ENCODE measurements at regions not wholly inside any gene's neighbourhood (a gene's known extent, or its start where the extent isn't known, plus 50 kb on each side); places are given as distances from the start of the nearest gene placed in this dataset.
"Not testable (repeated sequence)": the region's sequence is repeated elsewhere in the genome, so short reads cannot be mapped to it uniquely, and the experiment has no call there.

DNA sequence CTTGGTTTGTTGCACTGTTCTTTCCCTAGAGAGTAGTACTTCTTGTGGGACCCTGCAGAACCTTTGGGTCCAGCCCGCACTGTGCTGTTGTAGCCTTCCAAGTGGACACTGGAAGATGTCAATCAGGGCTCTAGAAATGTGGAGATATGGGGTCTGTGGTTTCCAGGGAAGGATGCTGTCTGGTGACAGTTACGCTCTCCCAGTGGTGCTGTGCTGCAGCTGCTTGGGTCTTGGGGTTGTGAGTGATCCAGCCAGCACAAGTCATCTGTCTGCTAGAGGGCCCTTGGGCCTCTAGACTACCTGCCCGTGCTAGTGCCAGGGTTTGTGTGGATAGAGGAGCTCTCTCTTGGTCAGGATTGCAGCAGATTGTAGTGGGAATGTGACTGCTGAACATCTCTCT lies 484.5 kb downstream of the DMAC1 start:
- DNase-seq (ENCODE audit: low read depth): no peak
- no peak overlapping the region for H3K4me3 ChIP-seq (ENCODE audit: low read depth, low read length)
- TF ChIP-seq, protein P1, sequence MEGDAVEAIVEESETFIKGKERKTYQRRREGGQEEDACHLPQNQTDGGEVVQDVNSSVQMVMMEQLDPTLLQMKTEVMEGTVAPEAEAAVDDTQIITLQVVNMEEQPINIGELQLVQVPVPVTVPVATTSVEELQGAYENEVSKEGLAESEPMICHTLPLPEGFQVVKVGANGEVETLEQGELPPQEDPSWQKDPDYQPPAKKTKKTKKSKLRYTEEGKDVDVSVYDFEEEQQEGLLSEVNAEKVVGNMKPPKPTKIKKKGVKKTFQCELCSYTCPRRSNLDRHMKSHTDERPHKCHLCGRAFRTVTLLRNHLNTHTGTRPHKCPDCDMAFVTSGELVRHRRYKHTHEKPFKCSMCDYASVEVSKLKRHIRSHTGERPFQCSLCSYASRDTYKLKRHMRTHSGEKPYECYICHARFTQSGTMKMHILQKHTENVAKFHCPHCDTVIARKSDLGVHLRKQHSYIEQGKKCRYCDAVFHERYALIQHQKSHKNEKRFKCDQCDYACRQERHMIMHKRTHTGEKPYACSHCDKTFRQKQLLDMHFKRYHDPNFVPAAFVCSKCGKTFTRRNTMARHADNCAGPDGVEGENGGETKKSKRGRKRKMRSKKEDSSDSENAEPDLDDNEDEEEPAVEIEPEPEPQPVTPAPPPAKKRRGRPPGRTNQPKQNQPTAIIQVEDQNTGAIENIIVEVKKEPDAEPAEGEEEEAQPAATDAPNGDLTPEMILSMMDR (conservative IDR thresholded peaks at IDR 0.05; ENCODE audit: low read depth, low read length): no peak

DNA sequence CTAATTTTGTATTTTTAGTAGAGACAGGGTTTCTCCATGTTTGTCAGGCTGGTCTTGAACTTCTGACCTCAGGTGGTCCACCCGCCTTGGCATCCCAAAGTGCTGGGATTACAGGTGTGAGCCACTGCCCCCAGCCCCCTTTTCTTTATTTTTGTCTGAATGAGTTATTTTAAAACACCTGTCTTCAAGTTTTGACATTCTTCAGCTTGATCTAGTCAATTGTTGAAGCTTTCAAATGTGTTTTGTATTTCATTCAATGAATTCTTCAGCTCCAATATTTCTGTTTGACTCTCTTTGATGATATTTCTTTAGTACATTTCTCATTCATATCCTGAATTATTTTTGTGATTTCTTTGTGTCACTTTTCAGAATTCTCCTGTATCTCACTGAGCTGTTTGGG lies 486.2 kb downstream of the DMAC1 start:
- no peak overlapping the region for H3K4me3 ChIP-seq (ENCODE audit: low read depth, low read length)
- TF ChIP-seq, protein P1 (conservative IDR thresholded peaks at IDR 0.05; ENCODE audit: low read depth, low read length): no peak
- no peak for DNase-seq (ENCODE audit: low read depth)

DNA sequence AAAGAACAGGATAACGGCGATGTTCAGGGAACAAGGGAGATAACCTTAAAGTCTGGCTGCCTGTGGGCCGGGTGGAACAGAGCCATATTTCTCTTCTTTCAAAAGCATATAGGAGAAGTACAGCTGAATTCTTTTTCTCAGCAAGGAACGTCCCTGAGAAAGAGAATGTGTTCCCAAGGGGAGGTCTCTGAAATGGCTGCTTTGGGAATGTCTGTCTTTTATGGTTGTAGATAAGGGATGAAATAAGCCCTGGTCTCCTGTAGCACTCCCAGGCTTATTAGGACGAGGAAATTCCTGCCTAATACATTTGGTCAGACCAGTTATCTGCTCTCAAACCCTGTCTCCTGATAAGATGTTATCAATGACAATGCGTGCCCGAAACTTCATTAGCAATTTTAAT lies 490.5 kb downstream of the DMAC1 start:
- not testable (repeated sequence) for DNase-seq (ENCODE audit: low read depth); H3K4me3 ChIP-seq (ENCODE audit: low read depth, low read length)

DNA sequence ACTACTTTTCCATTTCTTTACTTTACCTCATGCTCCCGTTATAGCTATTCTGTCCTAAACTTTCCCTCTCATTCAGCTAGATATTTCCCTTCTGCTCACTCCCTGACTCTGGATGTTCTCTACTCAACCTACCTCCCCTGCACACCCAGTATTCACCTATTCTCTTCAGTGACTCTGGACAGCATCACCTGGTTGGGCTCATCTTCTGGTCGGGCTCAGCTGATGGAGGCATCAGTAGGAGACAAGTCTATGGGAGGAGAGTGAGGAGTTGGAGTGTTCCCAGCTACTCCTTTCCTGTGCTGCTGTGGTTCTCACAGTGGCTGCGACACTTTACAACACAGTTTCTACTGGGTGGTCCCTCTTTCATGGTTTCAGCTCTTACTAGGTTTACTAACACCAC lies 493.9 kb downstream of the DMAC1 start:
- TF ChIP-seq, protein P1 (conservative IDR thresholded peaks at IDR 0.05; ENCODE audit: low read depth, low read length): no peak

DNA sequence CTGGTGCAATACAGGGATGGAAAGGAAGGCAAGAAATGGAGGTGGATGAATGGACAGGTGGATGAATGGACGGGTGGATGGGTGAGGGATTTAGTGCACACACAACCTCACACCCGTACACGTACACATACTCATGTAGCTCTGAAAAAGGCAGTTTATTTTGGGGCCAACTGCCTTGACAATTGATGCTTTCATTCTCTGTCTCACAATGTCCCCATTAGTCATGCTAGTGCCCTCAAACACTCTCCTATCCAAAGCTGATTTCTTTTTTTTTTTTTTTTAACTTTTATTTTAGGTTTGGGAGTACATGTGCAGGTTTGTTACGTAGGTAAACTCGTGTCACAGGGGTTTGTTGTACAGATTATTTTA lies 495.0 kb downstream of the DMAC1 start:
- H3K4me3 ChIP-seq (ENCODE audit: low read depth, low read length): no peak overlapping the region
- TF ChIP-seq, protein P1 (conservative IDR thresholded peaks at IDR 0.05; ENCODE audit: low read depth, low read length): no peak
- no peak for DNase-seq (ENCODE audit: low read depth)

More for the DNA sequence above, 493.9 kb downstream of the DMAC1 start:
- no peak overlapping the region for H3K4me3 ChIP-seq (ENCODE audit: low read depth, low read length)
- no peak for DNase-seq (ENCODE audit: low read depth)

DNA sequence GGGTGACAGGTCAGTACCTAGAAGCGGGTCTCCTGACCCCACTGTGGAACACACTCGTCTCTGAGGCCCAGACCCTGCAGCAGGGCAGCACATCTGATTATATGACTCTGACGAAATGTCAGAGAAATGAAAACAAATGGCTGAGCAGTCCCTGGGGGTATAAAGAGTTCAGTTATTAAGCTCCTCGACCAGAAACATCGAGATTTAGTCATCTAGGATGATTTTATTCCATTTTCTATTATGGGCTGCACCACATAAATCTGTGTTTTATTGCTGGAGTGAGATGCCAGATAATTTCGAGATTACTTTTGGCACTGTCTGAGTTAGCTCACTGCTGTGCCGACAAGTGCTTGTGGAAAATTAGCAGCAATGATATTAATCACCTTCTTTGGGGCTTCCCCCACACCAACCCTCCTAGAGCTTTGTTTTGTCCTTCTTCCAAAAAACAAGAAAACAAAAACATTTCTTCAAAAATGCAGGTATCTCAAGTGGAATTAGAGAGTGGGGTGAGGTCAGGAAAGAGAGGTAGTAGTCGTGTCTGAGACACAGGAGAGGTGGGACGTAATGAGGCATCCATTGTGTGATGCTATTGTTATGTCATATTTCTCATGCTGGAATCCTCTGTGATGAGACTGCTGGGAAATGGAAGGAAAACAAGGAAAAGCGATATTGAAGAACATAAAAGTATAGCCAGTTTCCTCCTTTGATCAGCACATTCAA lies 495.5 kb downstream of the DMAC1 start:
- DNase-seq (ENCODE audit: low read depth): no peak
- H3K4me3 ChIP-seq (ENCODE audit: low read depth, low read length): no peak overlapping the region
- TF ChIP-seq, protein P1 (conservative IDR thresholded peaks at IDR 0.05; ENCODE audit: low read depth, low read length): no peak

DNA sequence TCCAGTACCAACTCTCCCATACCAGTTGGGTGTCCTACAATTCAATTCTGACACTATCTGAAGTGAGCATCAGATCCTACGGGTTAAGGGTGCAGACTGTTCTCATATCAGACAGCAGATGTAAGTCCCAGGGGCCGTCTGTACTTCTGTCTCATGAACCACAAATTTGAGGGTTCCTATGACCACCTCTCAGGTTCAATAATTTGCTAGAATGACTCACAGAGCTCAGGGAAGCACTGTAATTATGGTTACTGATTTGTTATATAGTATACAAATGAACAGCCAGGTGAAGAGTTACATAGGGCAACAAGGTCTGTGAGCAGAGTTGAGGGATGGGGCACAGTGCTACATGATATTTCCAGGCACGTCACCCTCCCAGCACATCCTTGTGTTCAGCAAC lies 499.1 kb downstream of the DMAC1 start:
- DNase-seq (ENCODE audit: low read depth): no peak
- TF ChIP-seq, protein P1 (conservative IDR thresholded peaks at IDR 0.05; ENCODE audit: low read depth, low read length): no peak
- no peak overlapping the region for H3K4me3 ChIP-seq (ENCODE audit: low read depth, low read length)

Data from choroid plexus epithelial cell (primary cell).